ENCODE measurements at regions not wholly inside any gene's neighbourhood (a gene's known extent, or its start where the extent isn't known, plus 50 kb on each side); places are given as distances from the start of the nearest gene placed in this dataset.

DNA sequence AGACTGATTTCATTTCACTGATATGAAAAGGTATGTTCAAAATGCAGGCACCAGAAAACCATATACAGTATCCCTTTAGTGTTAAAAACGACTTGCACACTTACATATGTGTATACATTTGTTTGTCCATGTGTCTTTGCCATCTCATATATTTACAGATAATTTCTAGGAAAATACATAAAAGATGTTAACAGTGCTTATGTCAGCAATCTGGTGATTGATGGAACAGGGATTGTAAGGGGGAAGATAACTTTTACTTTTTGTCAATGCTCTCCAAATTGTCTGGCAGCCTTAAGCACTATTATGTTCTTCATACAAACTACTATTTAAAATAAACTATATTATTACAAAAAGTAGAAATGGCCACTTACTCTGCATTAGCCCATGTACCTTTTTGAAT is 238.5 kb upstream of the DEFB112 start:
- TF ChIP-seq POLR2AphosphoS5 (IDR thresholded peaks at IDR 0.05; ENCODE audit: low read depth, low read length) (no peak), TAF1 (IDR thresholded peaks at IDR 0.05; ENCODE audit: borderline replicate concordance, low read depth, low read length) (no peak)

Measured in GM12892 (cell line).